OCI-LY3 (cell line): ENCODE measurements at regions not wholly inside any gene's neighbourhood (a gene's known extent, or its start where the extent isn't known, plus 50 kb on each side); places are given as distances from the start of the nearest gene placed in this dataset.

ENCODE experiments used
- EZH2phosphoT487 ChIP-seq: fragments of 200-600 bp; shearing (Covaris generic); IDR thresholded peaks from 2 replicates; pipeline ENCODE4 v1.6.1; 2018; ENCODE audit warnings: antibody characterized with exemption, mixed run types, low read depth
- TF ChIP-seq, protein P1 (sequence below): fragments of 200-600, 300-600 bp; sonication (generic); IDR thresholded peaks from 2 replicates; pipeline ENCODE4 v1.5.1; 2014; ENCODE audit warnings: antibody characterized with exemption, low read length, low read depth

DNA sequence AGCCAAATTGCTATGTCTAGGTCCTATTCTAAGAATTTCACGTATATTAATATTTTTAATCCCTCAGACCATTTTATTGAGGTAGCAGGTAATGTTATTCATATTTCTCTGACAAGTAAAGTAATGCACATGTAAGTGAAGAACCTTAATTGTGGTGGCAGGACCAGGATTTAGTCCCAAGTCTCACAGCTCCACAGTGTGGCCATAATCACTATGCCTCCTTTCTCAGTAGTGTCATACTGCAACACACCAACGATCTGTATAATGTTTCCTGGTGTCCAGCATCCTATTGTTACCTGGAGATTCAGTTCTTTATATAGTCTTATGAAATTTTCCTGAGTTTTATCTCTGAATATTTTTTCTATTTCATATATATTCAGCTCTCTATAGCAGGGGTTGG lies 340.3 kb downstream of the OLFM4 start:
- TF ChIP-seq, protein P1, sequence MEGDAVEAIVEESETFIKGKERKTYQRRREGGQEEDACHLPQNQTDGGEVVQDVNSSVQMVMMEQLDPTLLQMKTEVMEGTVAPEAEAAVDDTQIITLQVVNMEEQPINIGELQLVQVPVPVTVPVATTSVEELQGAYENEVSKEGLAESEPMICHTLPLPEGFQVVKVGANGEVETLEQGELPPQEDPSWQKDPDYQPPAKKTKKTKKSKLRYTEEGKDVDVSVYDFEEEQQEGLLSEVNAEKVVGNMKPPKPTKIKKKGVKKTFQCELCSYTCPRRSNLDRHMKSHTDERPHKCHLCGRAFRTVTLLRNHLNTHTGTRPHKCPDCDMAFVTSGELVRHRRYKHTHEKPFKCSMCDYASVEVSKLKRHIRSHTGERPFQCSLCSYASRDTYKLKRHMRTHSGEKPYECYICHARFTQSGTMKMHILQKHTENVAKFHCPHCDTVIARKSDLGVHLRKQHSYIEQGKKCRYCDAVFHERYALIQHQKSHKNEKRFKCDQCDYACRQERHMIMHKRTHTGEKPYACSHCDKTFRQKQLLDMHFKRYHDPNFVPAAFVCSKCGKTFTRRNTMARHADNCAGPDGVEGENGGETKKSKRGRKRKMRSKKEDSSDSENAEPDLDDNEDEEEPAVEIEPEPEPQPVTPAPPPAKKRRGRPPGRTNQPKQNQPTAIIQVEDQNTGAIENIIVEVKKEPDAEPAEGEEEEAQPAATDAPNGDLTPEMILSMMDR = peak; percentile 27
- no peak for TF ChIP-seq EZH2phosphoT487
